GM12878 (cell line): ENCODE measurements at regions not wholly inside any gene's neighbourhood (a gene's known extent, or its start where the extent isn't known, plus 50 kb on each side); places are given as distances from the start of the nearest gene placed in this dataset.

ENCODE experiments used
- BCL3 ChIP-seq: IDR thresholded peaks from 2 replicates; pipeline ENCODE4 v1.6.1; 2011; ENCODE audit warnings: borderline replicate concordance, low read depth, mild to moderate bottlenecking, moderate library complexity, low read length; ENCODE audit not compliant: insufficient read depth, poor library complexity, severe bottlenecking
- CBX3 ChIP-seq: fragments of 200-600 bp; sonication (generic); IDR thresholded peaks from 2 replicates; pipeline ENCODE4 v1.6.1; 2016; ENCODE audit warnings: low read depth, borderline replicate concordance
- CTCF ChIP-seq, 3 experiments: IDR thresholded peaks in 2 of 3; conservative IDR thresholded peaks in 1 of 3; 2 replicates each; pipeline ENCODE4 v1.5.1; 2011; ENCODE audit warnings: low read depth in 3 of 3, low read length in 3 of 3, mild to moderate bottlenecking in 3 of 3, control low read depth in 2 of 3, moderate library complexity in 2 of 3, inconsistent platforms in 1 of 3, mixed read lengths in 1 of 3; ENCODE audit not compliant: control insufficient read depth in 2 of 3, insufficient read depth in 1 of 3; ENCODE audit errors: extremely low read depth in 1 of 3
- HDAC6 ChIP-seq: fragments of 200-600 bp; sonication (generic); IDR thresholded peaks from one replicate; pipeline ENCODE4 v1.8.0; 2017; ENCODE audit warnings: antibody characterized with exemption; ENCODE audit not compliant: unreplicated experiment
- HDGF ChIP-seq: fragments of 450-650 bp; IDR thresholded peaks from 2 replicates; pipeline ENCODE4 v1.6.1; 2016; ENCODE audit warnings: antibody characterized with exemption
- TARDBP ChIP-seq: IDR thresholded peaks from 2 replicates; pipeline ENCODE4 v1.6.1; 2016; ENCODE audit warnings: borderline replicate concordance
- TCF7 ChIP-seq: IDR thresholded peaks from 2 replicates; pipeline ENCODE4 v1.6.1; 2014; ENCODE audit warnings: antibody characterized with exemption, borderline replicate concordance
- ZNF384 ChIP-seq: IDR thresholded peaks from 2 replicates; pipeline ENCODE4 v1.6.1; 2012; ENCODE audit warnings: low read depth, mild to moderate bottlenecking, low read length, improper control_type of control experiment, borderline replicate concordance
- TF ChIP-seq, protein P1 (sequence below): IDR thresholded peaks from 2 replicates; pipeline ENCODE4 v1.6.1; 2011; ENCODE audit warnings: mild to moderate bottlenecking, low read depth, low read length, moderate library complexity; ENCODE audit not compliant: insufficient replicate concordance

DNA sequence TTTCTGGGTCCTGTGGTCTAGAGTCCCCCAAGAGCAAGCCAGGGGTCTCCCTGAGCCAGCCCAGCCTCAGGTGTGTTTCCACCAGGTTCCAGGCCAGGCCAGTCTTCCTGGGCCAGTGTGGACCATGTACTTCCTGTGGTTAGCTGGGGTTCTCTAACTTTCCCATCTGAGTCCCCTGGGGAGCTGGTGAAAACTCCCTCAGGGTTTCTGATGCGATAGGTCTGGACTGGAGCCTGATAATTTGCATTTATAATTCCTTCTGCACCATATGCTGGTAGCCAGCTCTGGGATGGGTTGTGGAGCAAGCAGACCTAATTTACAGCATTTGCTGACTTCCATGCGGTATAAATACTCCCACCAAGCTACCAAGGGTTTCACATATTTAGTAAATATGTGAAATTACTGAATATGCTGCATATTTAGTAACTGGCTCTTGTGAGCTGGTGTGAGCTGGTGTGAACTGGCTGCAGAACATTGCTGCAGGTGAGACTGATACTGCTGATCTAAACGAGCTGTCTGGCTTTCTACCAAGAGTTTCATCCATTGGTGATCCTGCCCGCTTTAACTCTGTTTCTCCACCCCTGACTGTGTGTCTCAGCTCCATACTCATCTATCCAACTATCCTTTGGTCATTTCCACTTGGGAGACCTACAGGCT lies 62.6 kb downstream of the RIN2 start:
- no peak for TF ChIP-seq CTCF (IDR thresholded peaks at IDR 0.05 in 2 of 3, conservative IDR thresholded peaks at IDR 0.05 in 1 of 3; ENCODE audit: control insufficient read depth in 2 of 3, extremely low read depth in 1 of 3, insufficient read depth in 1 of 3, low read depth in 3 of 3, low read length in 3 of 3)
- no peak for TF ChIP-seq HDAC6
- TF ChIP-seq BCL3, result peak; percentile 56
- TF ChIP-seq CBX3, result no peak
- no peak for TF ChIP-seq HDGF
- TF ChIP-seq, protein P1, sequence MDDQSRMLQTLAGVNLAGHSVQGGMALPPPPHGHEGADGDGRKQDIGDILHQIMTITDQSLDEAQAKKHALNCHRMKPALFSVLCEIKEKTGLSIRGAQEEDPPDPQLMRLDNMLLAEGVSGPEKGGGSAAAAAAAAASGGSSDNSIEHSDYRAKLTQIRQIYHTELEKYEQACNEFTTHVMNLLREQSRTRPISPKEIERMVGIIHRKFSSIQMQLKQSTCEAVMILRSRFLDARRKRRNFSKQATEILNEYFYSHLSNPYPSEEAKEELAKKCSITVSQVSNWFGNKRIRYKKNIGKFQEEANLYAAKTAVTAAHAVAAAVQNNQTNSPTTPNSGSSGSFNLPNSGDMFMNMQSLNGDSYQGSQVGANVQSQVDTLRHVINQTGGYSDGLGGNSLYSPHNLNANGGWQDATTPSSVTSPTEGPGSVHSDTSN, result no peak
- TF ChIP-seq TARDBP, result no peak
- no peak for TF ChIP-seq ZNF384
- no peak for TF ChIP-seq TCF7
